Sigmoid colon (tissue), 6 donors: ENCODE measurements at regions not wholly inside any gene's neighbourhood (a gene's known extent, or its start where the extent isn't known, plus 50 kb on each side); places are given as distances from the start of the nearest gene placed in this dataset.
A peak's percentile ranks its signal among the peaks of the same experiment; 100 is the strongest.

Source experiments
- DNase-seq: peaks from one replicate; pipeline ENCODE4 v3.0.0-alpha.2; 2019
- H3K27ac ChIP-seq, 4 donors: fragments of 200-600 bp; sonication (generic); one replicate each; pipeline ENCODE4 v1.5.1; 2016 to 2019; ENCODE audit warnings: mild to moderate bottlenecking in 1 of 4
- H3K27me3 ChIP-seq, 3 donors: fragments of 200-600 bp; sonication (generic); one replicate each; pipeline ENCODE4 v1.5.1; 2019; ENCODE audit warnings: mild to moderate bottlenecking in 1 of 3
- H3K36me3 ChIP-seq, 4 donors: fragments of 200-600 bp; sonication (generic); one replicate each; pipeline ENCODE4 v1.5.1; 2016 to 2019
- H3K4me1 ChIP-seq, 4 donors: fragments of 200-600 bp; sonication (generic); one replicate each; pipeline ENCODE4 v1.5.1; 2017 to 2019
- H3K4me3 ChIP-seq, 4 donors: fragments of 200-600 bp; sonication (generic); one replicate each; pipeline ENCODE4 v1.5.1; 2017 to 2019; ENCODE audit warnings: mild to moderate bottlenecking in 2 of 4, moderate library complexity in 1 of 4
- H3K9me3 ChIP-seq, 4 donors: fragments of 200-600 bp in 3 of 4; sonication (generic) in 3 of 4; one replicate each; pipeline versions ENCODE4 v1.5.1 to v1.6.1; 2013 to 2019
- EP300 ChIP-seq, 4 donors: sonication (generic); formaldehyde crosslinking; IDR thresholded peaks; one replicate each; pipeline ENCODE4 v1.6.1; 2017; ENCODE audit warnings: antibody characterized with exemption in 4 of 4
- POLR2A ChIP-seq, 2 donors: fragments of 450-650 bp; IDR thresholded peaks; one replicate each; pipeline ENCODE4 v1.6.1; 2016; ENCODE audit warnings: antibody characterized with exemption in 2 of 2, mild to moderate bottlenecking in 2 of 2, moderate library complexity in 2 of 2
- POLR2AphosphoS5 ChIP-seq, 4 donors: sonication (generic); formaldehyde crosslinking; IDR thresholded peaks; one replicate each; pipeline ENCODE4 v1.6.1; 2017; ENCODE audit warnings: antibody characterized with exemption in 4 of 4
- WGBS, 2 donors: extraction: QIAGEN DNeasy Blood & Tissue Kit; methylation state at CpG; one replicate each; pipeline ENCODE4 v1.1.7; 2013; 5-methylcytosine and 5-hydroxymethylcytosine counted together
- intact Hi-C: fragments of 100-400 bp; cut with DNase I; formaldehyde crosslinking; loops from one replicate; pipeline ENCODE4 v1.15.1; 2023
- TF ChIP-seq, protein P1 (sequence below), 4 experiments: fragments of 450-650 bp in 3 of 4; fragments of 200-600 bp in 1 of 4; IDR thresholded peaks; one replicate each; pipeline ENCODE4 v1.5.1; 2016 to 2019; ENCODE audit warnings: antibody characterized with exemption in 4 of 4, mild to moderate bottlenecking in 3 of 4, moderate library complexity in 2 of 4
- donor health status: healthy with polysubstance abuse.
- donor health status: healthy.

DNA sequence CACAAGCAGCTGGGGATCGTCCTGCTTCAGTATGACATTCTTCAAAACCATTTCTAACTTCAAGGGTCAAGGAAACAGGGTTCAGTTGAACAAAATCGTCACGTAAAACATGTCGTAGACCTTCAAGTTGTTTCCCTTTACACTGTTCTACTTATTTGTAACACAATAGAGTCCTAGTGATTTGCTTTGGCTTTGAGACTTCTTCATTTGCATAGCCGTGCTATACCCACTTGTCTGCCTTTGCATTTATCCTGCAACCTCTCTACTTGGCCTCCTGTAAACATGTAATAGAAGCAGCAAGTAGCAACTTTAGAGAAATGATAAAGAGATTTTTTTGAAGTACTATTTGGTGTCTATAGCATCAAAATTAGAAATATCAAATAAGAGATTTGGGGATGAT is 194.9 kb downstream of the SLC7A11 start:
- Histone ChIP-seq H3K27me3 (no peaks in the 10 kb centered on the region), H3K27ac (no peak overlapping the region), H3K4me3 (no peak overlapping the region), H3K9me3 (no peaks in the 10 kb centered on the region), H3K4me1 (peaks cover 0 to 24% (median 19%) of the 10 kb centered on the region in 4 donors), H3K36me3 (no peaks in the 10 kb centered on the region)
- DNase-seq = no peak
- 69% methylated on average over 5 of the region's 5 CpGs for WGBS, 2 donors
- TF ChIP-seq EP300 (IDR thresholded peaks at IDR 0.05) (no peak), POLR2AphosphoS5 (IDR thresholded peaks at IDR 0.05) (no peak), POLR2A (IDR thresholded peaks at IDR 0.05) (no peak)
- TF ChIP-seq, protein P1, sequence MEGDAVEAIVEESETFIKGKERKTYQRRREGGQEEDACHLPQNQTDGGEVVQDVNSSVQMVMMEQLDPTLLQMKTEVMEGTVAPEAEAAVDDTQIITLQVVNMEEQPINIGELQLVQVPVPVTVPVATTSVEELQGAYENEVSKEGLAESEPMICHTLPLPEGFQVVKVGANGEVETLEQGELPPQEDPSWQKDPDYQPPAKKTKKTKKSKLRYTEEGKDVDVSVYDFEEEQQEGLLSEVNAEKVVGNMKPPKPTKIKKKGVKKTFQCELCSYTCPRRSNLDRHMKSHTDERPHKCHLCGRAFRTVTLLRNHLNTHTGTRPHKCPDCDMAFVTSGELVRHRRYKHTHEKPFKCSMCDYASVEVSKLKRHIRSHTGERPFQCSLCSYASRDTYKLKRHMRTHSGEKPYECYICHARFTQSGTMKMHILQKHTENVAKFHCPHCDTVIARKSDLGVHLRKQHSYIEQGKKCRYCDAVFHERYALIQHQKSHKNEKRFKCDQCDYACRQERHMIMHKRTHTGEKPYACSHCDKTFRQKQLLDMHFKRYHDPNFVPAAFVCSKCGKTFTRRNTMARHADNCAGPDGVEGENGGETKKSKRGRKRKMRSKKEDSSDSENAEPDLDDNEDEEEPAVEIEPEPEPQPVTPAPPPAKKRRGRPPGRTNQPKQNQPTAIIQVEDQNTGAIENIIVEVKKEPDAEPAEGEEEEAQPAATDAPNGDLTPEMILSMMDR (IDR thresholded peaks at IDR 0.05) = no peak
- intact Hi-C loops = no loop called here

DNA sequence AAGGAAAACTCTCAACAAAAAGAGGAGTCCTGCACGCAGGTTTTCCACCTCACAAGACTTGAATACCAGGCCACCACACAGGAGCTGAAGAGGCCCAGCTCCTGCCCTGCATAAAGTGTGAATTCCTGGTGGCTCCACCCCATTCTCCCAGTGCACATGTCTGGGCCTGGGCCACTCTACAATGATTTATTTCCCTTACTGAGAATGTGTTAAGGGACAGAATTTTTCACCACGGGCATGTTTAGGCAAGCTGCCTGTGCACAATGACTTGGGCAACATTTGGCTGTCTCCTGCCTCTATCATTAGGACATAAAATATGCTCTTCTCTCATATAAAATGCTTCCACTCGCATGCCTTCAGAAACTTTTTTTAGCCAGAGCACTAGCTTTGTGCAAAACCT is 197.1 kb downstream of the SLC7A11 start:
- H3K9me3 ChIP-seq = no peaks in the 10 kb centered on the region
- TF ChIP-seq POLR2AphosphoS5 (IDR thresholded peaks at IDR 0.05) (no peak), POLR2A (IDR thresholded peaks at IDR 0.05) (no peak), EP300 (IDR thresholded peaks at IDR 0.05) (no peak)
- TF ChIP-seq, protein P1 (IDR thresholded peaks at IDR 0.05) = no peak
- DNase-seq = no peak
- 65 to 68% methylated on average over 3 of the region's 3 CpGs for WGBS, 2 donors
- intact Hi-C loops = no loop called here
- H3K36me3 ChIP-seq = no peaks in the 10 kb centered on the region
- no peaks in the 10 kb centered on the region for H3K27me3 ChIP-seq
- H3K4me1 ChIP-seq = peaks cover 0 to 24% (median 19%) of the 10 kb centered on the region in 4 donors
- peak overlapping the region in 1 of 4 donors; percentile 39 for H3K27ac ChIP-seq
- no peak overlapping the region for H3K4me3 ChIP-seq

DNA sequence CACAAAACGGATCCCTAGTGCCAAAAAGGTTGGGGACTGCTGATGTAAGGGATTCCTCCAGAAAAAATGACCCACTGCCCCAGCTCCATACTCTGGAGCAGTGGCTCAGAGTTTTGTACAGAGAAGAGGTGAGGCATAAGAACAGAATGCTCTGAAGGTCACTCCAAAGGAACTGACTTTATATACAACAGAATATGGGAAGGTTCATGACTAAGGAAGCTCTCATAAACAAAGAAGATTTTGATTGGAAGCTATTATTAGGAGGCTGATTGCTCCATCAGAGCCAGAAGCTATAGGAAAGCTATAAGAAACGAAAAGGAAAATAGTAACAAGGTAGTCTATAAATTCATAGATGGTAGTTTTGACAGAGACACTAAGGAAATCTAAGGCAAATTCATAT is 203.1 kb downstream of the SLC7A11 start:
- intact Hi-C loops = loop anchor here (5.0 to 10.0 kb wide), 2 partner anchors 833 to 876 kb away; no protein-coding TSS in a partner anchor
- no peaks in the 10 kb centered on the region for H3K27me3 ChIP-seq
- no peak overlapping the region for H3K4me3 ChIP-seq
- no peak for DNase-seq
- H3K9me3 ChIP-seq = no peaks in the 10 kb centered on the region
- 78 to 82% methylated on average over 2 of the region's 2 CpGs for WGBS, 2 donors
- peaks cover 0 to 2% (median 0%) of the 10 kb centered on the region in 4 donors for H3K4me1 ChIP-seq
- TF ChIP-seq POLR2A (IDR thresholded peaks at IDR 0.05) = no peak
- TF ChIP-seq, protein P1 (IDR thresholded peaks at IDR 0.05) = no peak
- TF ChIP-seq EP300 (IDR thresholded peaks at IDR 0.05) = no peak
- no peak for TF ChIP-seq POLR2AphosphoS5 (IDR thresholded peaks at IDR 0.05)
- H3K27ac ChIP-seq = no peak overlapping the region
- H3K36me3 ChIP-seq = no peaks in the 10 kb centered on the region

DNA sequence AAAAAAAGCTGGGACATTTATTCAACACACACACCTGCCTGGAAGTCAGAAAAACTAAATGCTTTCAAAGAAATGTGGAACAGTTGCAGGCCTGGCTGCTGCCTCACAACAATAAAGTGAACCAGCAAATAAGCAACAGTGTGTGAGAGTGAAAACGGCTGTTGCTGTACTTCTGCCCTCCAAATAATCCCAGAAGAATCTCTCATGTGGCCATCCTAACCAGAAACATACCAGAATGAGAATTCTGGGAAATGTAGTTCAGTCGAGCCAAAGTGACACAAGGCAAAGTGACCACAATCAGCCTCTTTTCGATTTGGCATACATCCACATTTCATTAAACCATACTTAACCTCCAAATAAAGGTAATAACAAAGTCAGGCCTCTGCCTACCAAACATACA is 204.5 kb downstream of the SLC7A11 start:
- Histone ChIP-seq H3K27me3 (no peaks in the 10 kb centered on the region), H3K9me3 (no peaks in the 10 kb centered on the region), H3K4me1 (no peaks in the 10 kb centered on the region), H3K36me3 (no peaks in the 10 kb centered on the region), H3K27ac (no peak overlapping the region), H3K4me3 (no peak overlapping the region)
- DNase-seq = no peak
- WGBS, 2 donors = 56 to 70% methylated on average over 3 of the region's 3 CpGs
- intact Hi-C loops = loop anchor here (2.0 to 10.0 kb wide), 4 partner anchors 53 to 877 kb away; no protein-coding TSS in a partner anchor
- no peak for TF ChIP-seq POLR2A (IDR thresholded peaks at IDR 0.05)
- TF ChIP-seq, protein P1 (IDR thresholded peaks at IDR 0.05) = no peak
- TF ChIP-seq EP300 (IDR thresholded peaks at IDR 0.05) = no peak
- no peak for TF ChIP-seq POLR2AphosphoS5 (IDR thresholded peaks at IDR 0.05)

DNA sequence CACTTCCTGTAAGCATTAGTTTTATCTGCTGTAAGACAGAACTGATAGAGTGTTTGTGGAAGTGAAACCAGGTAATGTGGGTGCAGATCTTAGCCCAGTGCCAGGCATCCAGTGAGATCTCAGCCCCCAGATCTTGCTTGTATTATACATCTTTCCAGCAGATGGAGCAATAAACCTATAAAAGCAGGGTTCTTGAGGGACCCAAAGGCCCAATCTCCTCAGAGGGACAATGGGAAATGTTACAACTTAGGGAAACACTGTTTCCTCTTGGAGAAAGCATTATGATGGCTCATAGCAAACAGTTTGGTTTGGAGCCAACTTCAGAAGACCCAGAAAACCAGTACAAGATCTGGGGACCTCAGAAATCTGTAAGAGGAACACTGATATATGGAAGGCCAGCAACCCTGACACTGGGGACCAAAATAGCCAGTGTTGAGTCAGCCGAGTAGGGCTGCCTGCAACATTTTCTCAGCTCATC is 206.3 kb downstream of the SLC7A11 start:
- no peak overlapping the region for H3K4me3 ChIP-seq
- H3K4me1 ChIP-seq = no peaks in the 10 kb centered on the region
- H3K27ac ChIP-seq = no peak overlapping the region
- H3K9me3 ChIP-seq = no peaks in the 10 kb centered on the region
- no peak for DNase-seq
- WGBS, 2 donors = 54 to 65% methylated on average over 1 of the region's 1 CpG
- no peaks in the 10 kb centered on the region for H3K27me3 ChIP-seq
- no peaks in the 10 kb centered on the region for H3K36me3 ChIP-seq
- TF ChIP-seq, protein P1 (IDR thresholded peaks at IDR 0.05) = peak in 3 of 4 experiments; percentile 41 to 57 (median 41)
- TF ChIP-seq POLR2A (IDR thresholded peaks at IDR 0.05) = no peak
- intact Hi-C loops = loop anchor here (2.0 to 10.0 kb wide), 5 partner anchors 55 to 879 kb away; no protein-coding TSS in a partner anchor
